ENCODE measurements at regions not wholly inside any gene's neighbourhood (a gene's known extent, or its start where the extent isn't known, plus 50 kb on each side); places are given as distances from the start of the nearest gene placed in this dataset.

DNA sequence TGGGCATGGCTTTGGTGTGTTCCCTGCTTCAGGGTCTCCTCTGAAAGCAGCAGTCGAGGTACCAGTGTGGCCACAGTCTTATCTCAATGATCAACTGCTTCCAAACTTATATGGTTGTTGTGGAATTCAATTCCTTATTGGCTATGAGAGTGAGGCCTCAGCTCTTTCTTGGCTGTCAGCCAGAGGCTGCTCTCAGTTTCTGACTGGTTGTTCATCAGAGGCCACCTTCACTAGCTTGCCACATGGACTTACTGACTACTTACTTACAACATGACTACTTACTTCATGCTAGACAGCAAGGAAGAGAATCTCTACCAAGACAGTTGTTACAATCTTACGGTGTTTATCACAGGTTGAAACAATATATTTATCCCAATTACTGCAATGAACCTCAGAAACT is 789.2 kb downstream of the DIPK2A start:
- TF ChIP-seq, protein P1, sequence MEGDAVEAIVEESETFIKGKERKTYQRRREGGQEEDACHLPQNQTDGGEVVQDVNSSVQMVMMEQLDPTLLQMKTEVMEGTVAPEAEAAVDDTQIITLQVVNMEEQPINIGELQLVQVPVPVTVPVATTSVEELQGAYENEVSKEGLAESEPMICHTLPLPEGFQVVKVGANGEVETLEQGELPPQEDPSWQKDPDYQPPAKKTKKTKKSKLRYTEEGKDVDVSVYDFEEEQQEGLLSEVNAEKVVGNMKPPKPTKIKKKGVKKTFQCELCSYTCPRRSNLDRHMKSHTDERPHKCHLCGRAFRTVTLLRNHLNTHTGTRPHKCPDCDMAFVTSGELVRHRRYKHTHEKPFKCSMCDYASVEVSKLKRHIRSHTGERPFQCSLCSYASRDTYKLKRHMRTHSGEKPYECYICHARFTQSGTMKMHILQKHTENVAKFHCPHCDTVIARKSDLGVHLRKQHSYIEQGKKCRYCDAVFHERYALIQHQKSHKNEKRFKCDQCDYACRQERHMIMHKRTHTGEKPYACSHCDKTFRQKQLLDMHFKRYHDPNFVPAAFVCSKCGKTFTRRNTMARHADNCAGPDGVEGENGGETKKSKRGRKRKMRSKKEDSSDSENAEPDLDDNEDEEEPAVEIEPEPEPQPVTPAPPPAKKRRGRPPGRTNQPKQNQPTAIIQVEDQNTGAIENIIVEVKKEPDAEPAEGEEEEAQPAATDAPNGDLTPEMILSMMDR (IDR thresholded peaks at IDR 0.05), result no peak
- TF ChIP-seq POLR2AphosphoS5 (IDR thresholded peaks at IDR 0.05), result no peak
- no peak for TF ChIP-seq POLR2A (IDR thresholded peaks at IDR 0.05)
- no peak for TF ChIP-seq EP300 (IDR thresholded peaks at IDR 0.05)

Measured in sigmoid colon (tissue), 4 donors.